ENCODE measurements at regions not wholly inside any gene's neighbourhood (a gene's known extent, or its start where the extent isn't known, plus 50 kb on each side); places are given as distances from the start of the nearest gene placed in this dataset.

DNA sequence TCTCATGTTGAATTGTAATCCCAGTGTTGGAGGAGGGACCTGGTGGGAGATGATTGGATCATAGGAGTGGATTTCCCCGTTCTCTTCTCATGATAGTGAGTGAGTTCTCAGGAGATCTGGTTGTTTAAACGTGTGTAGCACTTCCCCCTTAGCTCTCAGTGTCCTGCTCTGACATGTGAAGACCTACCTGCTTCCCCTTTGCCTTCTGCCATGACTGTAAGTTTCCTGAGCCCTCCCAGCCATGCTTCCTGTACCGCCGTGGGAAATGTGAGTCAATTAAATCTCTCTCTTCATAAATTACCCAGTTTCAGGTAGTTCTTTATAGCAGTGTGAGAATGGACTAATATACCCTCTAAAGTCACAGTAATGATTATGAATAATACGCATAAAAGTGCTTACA, 248.4 kb upstream of the LRRC7 start (continued):
- TF ChIP-seq, protein P1, sequence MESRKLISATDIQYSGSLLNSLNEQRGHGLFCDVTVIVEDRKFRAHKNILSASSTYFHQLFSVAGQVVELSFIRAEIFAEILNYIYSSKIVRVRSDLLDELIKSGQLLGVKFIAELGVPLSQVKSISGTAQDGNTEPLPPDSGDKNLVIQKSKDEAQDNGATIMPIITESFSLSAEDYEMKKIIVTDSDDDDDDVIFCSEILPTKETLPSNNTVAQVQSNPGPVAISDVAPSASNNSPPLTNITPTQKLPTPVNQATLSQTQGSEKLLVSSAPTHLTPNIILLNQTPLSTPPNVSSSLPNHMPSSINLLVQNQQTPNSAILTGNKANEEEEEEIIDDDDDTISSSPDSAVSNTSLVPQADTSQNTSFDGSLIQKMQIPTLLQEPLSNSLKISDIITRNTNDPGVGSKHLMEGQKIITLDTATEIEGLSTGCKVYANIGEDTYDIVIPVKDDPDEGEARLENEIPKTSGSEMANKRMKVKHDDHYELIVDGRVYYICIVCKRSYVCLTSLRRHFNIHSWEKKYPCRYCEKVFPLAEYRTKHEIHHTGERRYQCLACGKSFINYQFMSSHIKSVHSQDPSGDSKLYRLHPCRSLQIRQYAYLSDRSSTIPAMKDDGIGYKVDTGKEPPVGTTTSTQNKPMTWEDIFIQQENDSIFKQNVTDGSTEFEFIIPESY (IDR thresholded peaks at IDR 0.05) = no peak

DNA sequence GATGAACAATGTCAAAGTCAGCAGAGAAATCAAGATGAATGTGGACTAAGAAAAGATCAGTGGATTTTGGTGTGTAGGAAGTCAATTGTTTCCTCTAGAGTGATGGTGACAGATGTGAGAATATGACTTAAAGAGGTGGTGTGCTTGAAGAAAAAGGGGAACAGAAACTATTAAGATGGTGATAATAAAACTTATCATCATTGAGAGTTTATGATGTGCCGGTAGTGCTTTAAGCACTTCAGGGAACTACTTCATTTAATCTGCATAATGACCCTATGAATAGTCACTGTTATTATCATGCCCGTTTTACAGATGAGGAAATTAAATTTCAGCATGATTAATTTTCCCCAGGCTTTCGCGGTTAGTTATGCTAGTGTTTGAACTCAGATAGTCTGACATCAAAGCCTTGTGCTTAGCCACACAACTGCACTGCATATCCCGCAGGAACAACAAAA, 246.9 kb upstream of the LRRC7 start:
- Histone ChIP-seq H3K36me3 (ENCODE audit: control insufficient read depth in 4 of 4, insufficient read depth in 3 of 4, low read depth in 1 of 4, low read length in 3 of 4) (no peaks in the 10 kb centered on the region), H3K27ac (ENCODE audit: low read depth in 1 of 2, low read length in 2 of 2) (no peak overlapping the region), H3K4me1 (ENCODE audit: control insufficient read depth in 4 of 4, insufficient read depth in 4 of 4, low read length in 3 of 4) (no peaks in the 10 kb centered on the region), H3K27me3 (ENCODE audit: control insufficient read depth in 4 of 4, insufficient read depth in 4 of 4, low read length in 3 of 4) (no peaks in the 10 kb centered on the region), H3K9me3 (ENCODE audit: control insufficient read depth in 4 of 4, low read length in 3 of 4) (no peaks in the 10 kb centered on the region), H3K9ac (ENCODE audit: low read depth in 1 of 2, low read length in 2 of 2) (no peak overlapping the region), H3K4me3 (ENCODE audit: low read depth in 1 of 3, low read length in 3 of 3) (no peak overlapping the region)
- no peak for DNase-seq (ENCODE audit: low spot score)
- TF ChIP-seq TAF1 (conservative IDR thresholded peaks at IDR 0.05) (no peak), FOXA2 (IDR thresholded peaks at IDR 0.05) (no peak), HNF4G (IDR thresholded peaks at IDR 0.05) (no peak)
- TF ChIP-seq, protein P2, sequence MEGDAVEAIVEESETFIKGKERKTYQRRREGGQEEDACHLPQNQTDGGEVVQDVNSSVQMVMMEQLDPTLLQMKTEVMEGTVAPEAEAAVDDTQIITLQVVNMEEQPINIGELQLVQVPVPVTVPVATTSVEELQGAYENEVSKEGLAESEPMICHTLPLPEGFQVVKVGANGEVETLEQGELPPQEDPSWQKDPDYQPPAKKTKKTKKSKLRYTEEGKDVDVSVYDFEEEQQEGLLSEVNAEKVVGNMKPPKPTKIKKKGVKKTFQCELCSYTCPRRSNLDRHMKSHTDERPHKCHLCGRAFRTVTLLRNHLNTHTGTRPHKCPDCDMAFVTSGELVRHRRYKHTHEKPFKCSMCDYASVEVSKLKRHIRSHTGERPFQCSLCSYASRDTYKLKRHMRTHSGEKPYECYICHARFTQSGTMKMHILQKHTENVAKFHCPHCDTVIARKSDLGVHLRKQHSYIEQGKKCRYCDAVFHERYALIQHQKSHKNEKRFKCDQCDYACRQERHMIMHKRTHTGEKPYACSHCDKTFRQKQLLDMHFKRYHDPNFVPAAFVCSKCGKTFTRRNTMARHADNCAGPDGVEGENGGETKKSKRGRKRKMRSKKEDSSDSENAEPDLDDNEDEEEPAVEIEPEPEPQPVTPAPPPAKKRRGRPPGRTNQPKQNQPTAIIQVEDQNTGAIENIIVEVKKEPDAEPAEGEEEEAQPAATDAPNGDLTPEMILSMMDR (IDR thresholded peaks at IDR 0.05; ENCODE audit: low read depth, low read length, missing input control) = no peak
- WGBS = 63% methylated on average over 5 of the region's 5 CpGs

GRCh38 chr1:69321311-69321710, 246.4 kb upstream of the LRRC7 start:
- TF ChIP-seq TAF1 (conservative IDR thresholded peaks at IDR 0.05) (no peak), YY1 (IDR thresholded peaks at IDR 0.05) (no peak), EGR1 (IDR thresholded peaks at IDR 0.05; ENCODE audit: low read depth in 2 of 2) (no peak), HNF4A (conservative IDR thresholded peaks at IDR 0.05) (no peak), REST (IDR thresholded peaks at IDR 0.05) (no peak), SP1 (IDR thresholded peaks at IDR 0.05) (no peak), JUND (IDR thresholded peaks at IDR 0.05) (no peak), RAD21 (IDR thresholded peaks at IDR 0.05) (no peak), NR2F2 (IDR thresholded peaks at IDR 0.05) (no peak), MAX (IDR thresholded peaks at IDR 0.05) (no peak)
- TF ChIP-seq, protein P1 (IDR thresholded peaks at IDR 0.05) = no peak
- TF ChIP-seq, protein P2 (IDR thresholded peaks at IDR 0.05; ENCODE audit: low read depth, low read length, missing input control) = no peak
- TF ChIP-seq, protein P3, sequence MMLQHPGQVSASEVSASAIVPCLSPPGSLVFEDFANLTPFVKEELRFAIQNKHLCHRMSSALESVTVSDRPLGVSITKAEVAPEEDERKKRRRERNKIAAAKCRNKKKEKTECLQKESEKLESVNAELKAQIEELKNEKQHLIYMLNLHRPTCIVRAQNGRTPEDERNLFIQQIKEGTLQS (IDR thresholded peaks at IDR 0.05) = no peak
- 70% methylated on average over 1 of the region's 1 CpG for WGBS
- DNase-seq (ENCODE audit: low spot score) = no peak

More at GRCh38 chr1:69321311-69321710, 246.4 kb upstream of the LRRC7 start:
- Histone ChIP-seq H3K4me3 (ENCODE audit: low read depth in 1 of 3, low read length in 3 of 3) (no peak overlapping the region), H3K9me3 (ENCODE audit: control insufficient read depth in 4 of 4, low read length in 3 of 4) (no peaks in the 10 kb centered on the region), H3K9ac (ENCODE audit: low read depth in 1 of 2, low read length in 2 of 2) (no peak overlapping the region), H3K36me3 (ENCODE audit: control insufficient read depth in 4 of 4, insufficient read depth in 3 of 4, low read depth in 1 of 4, low read length in 3 of 4) (no peaks in the 10 kb centered on the region), H3K27ac (ENCODE audit: low read depth in 1 of 2, low read length in 2 of 2) (no peak overlapping the region), H3K27me3 (ENCODE audit: control insufficient read depth in 4 of 4, insufficient read depth in 4 of 4, low read length in 3 of 4) (no peaks in the 10 kb centered on the region), H3K4me1 (ENCODE audit: control insufficient read depth in 4 of 4, insufficient read depth in 4 of 4, low read length in 3 of 4) (no peaks in the 10 kb centered on the region)
